ENCODE measurements at regions not wholly inside any gene's neighbourhood (a gene's known extent, or its start where the extent isn't known, plus 50 kb on each side); places are given as distances from the start of the nearest gene placed in this dataset. TPM values are rescaled to one million over a fixed set of nuclear protein-coding genes. Genes with fewer than 3 reads are reported as not detected.

DNA sequence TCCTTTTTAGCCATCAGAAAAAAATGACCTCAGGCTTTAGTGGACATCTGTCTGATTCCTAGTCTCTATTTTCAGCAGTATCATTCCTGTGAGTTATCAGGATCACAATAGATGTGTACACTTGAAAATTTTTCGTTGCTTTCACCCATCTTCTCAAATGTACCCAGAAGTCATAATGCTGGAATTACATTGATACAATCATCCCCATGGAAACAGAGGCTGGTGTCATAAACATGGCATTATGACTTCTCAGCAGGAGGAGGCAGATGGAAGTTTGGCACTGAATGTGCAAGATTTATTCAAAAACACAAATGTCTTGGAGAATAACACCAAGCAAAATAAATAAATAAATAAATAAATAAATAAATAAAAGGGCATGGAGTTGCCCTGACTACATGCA, 292.5 kb downstream of the PHKB start:
- no peak for DNase-seq (ENCODE audit: low spot score)
- no peak overlapping the region for H3K27ac ChIP-seq (ENCODE audit: low read depth)
- H3K9me2 ChIP-seq (ENCODE audit: insufficient read depth), result peaks cover 6% of the 10 kb centered on the region; the same call in 1 of the 2 replicates
- no peaks in the 10 kb centered on the region for H4K20me1 ChIP-seq (replicated peaks; ENCODE audit: insufficient read depth)
- H3K4me2 ChIP-seq, result no peak overlapping the region
- no peaks in the 10 kb centered on the region for H3K79me2 ChIP-seq (replicated peaks; ENCODE audit: insufficient read depth)
- no peak overlapping the region for H3K27ac Mint-ChIP-seq
- no peak overlapping the region for H3K4me3 ChIP-seq
- H3F3A ChIP-seq (replicated peaks; ENCODE audit: low read depth), result no peaks in the 10 kb centered on the region
- no peaks in the 10 kb centered on the region for H3K27me3 ChIP-seq (ENCODE audit: insufficient read depth)
- H3K36me3 Mint-ChIP-seq (ENCODE audit: low read depth), result no peaks in the 10 kb centered on the region
- no peaks in the 10 kb centered on the region for H3K9me3 Mint-ChIP-seq
- ATAC-seq, result no peak
- no peak overlapping the region for H3K4me3 Mint-ChIP-seq
- TF ChIP-seq, protein P1, sequence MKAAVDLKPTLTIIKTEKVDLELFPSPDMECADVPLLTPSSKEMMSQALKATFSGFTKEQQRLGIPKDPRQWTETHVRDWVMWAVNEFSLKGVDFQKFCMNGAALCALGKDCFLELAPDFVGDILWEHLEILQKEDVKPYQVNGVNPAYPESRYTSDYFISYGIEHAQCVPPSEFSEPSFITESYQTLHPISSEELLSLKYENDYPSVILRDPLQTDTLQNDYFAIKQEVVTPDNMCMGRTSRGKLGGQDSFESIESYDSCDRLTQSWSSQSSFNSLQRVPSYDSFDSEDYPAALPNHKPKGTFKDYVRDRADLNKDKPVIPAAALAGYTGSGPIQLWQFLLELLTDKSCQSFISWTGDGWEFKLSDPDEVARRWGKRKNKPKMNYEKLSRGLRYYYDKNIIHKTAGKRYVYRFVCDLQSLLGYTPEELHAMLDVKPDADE (IDR thresholded peaks at IDR 0.05), result no peak
- TF ChIP-seq POLR2AphosphoS5 (IDR thresholded peaks at IDR 0.05; ENCODE audit: low read depth) (no peak), NANOG (IDR thresholded peaks at IDR 0.05; ENCODE audit: borderline replicate concordance) (no peak), STAT1 (IDR thresholded peaks at IDR 0.05; ENCODE audit: unreplicated experiment) (no peak), EZH2phosphoT487 (IDR thresholded peaks at IDR 0.05; ENCODE audit: unreplicated experiment) (no peak), EZH2 (IDR thresholded peaks at IDR 0.05; ENCODE audit: low read depth, unreplicated experiment) (no peak), ZNF114 (CRISPR knock-in tag; IDR thresholded peaks at IDR 0.05) (no peak)
- no peak overlapping the region for H2AFZ ChIP-seq
- no peaks in the 10 kb centered on the region for H3K36me3 ChIP-seq (ENCODE audit: insufficient read depth)
- H3K4me1 ChIP-seq (ENCODE audit: insufficient read depth), result peaks cover 6% of the 10 kb centered on the region; the same call in 1 of the 2 replicates
- H3K27me3 Mint-ChIP-seq (ENCODE audit: insufficient read depth, low read depth, poor library complexity), result peaks cover 2% of the 10 kb centered on the region
- peaks cover 9% of the 10 kb centered on the region for H3K4me1 Mint-ChIP-seq

Small RNA genes in the stretch of these regions (small RNA-seq; reads per million reads assigned to genes)
- gene AC141846.1 (ENCODE audit: low replicate concordance), result not detected
